Naive thymus-derived CD4-positive, alpha-beta T cell (primary cell): ENCODE measurements at regions not wholly inside any gene's neighbourhood (a gene's known extent, or its start where the extent isn't known, plus 50 kb on each side); places are given as distances from the start of the nearest gene placed in this dataset.

Source experiments
- ATAC-seq: fragments of 150-1000 bp; cut with Tn5 transposase; 2 replicates; pipeline ENCODE4 v1.10.0; 2021; ENCODE audit warnings: mild to moderate bottlenecking, moderate library complexity
- CTCF ChIA-PET: fragments of 350-600 bp; sonication (Branson Sonifier 250); formaldehyde crosslinking; loops from one replicate; lab custom pipeline; 2021; ENCODE audit warnings: antibody characterized with exemption; lab: Charles Lee
- POLR2A ChIA-PET: fragments of 350-600 bp; sonication (Branson Sonifier 250); formaldehyde crosslinking; loops from one replicate; lab custom pipeline; 2021; ENCODE audit warnings: antibody characterized with exemption, inconsistent platforms; lab: Charles Lee
- DNase-seq, 9 donors: peaks; one replicate each; pipeline versions ENCODE4 v3.0.0 to v3.0.0-alpha.2; 2020 to 2022; ENCODE audit warnings: mixed read lengths in 1 of 9
- H3K27ac ChIP-seq: one replicate; pipeline ENCODE4 v1.7.0; 2013; ENCODE audit warnings: mild to moderate bottlenecking, low read depth, low read length, moderate library complexity
- H3K27me3 ChIP-seq, 2 donors: one replicate each; pipeline ENCODE4 v1.7.0; 2013; ENCODE audit warnings: low read length in 2 of 2, mild to moderate bottlenecking in 2 of 2, moderate library complexity in 2 of 2; ENCODE audit not compliant: control insufficient read depth in 2 of 2, insufficient read depth in 2 of 2
- H3K36me3 ChIP-seq, 3 experiments: 1 replicate in 2 of 3; 2 replicates in 1 of 3; pipeline ENCODE4 v1.7.0; 2013; ENCODE audit warnings: low read length in 3 of 3, mild to moderate bottlenecking in 3 of 3, moderate library complexity in 1 of 3; ENCODE audit not compliant: insufficient read depth in 3 of 3, control insufficient read depth in 2 of 3
- H3K4me1 ChIP-seq, 2 donors: one replicate each; pipeline ENCODE4 v1.7.0; 2013; ENCODE audit warnings: low read length in 2 of 2, mild to moderate bottlenecking in 2 of 2, moderate library complexity in 1 of 2; ENCODE audit not compliant: control insufficient read depth in 2 of 2, insufficient read depth in 2 of 2
- H3K4me3 ChIP-seq: 2 replicates; pipeline ENCODE4 v1.7.0; 2013; ENCODE audit warnings: mild to moderate bottlenecking, low read length
- H3K9me3 ChIP-seq, 3 experiments: 1 replicate in 2 of 3; 2 replicates in 1 of 3; pipeline ENCODE4 v1.7.0; 2013; ENCODE audit warnings: low read length in 3 of 3; ENCODE audit not compliant: control insufficient read depth in 2 of 3
- H3K27ac Mint-ChIP-seq, 9 donors: one replicate each; pipeline ENCODE4 v1.8.0; 2020 to 2022; ENCODE audit warnings: mixed read lengths in 9 of 9, mild to moderate bottlenecking in 8 of 9, moderate library complexity in 5 of 9, inconsistent platforms in 2 of 9
- H3K27me3 Mint-ChIP-seq, 5 donors: one replicate each; pipeline ENCODE4 v1.8.0; 2021 to 2022; ENCODE audit warnings: mixed read lengths in 5 of 5, mild to moderate bottlenecking in 1 of 5
- H3K36me3 Mint-ChIP-seq, 5 donors: one replicate each; pipeline ENCODE4 v1.8.0; 2020 to 2022; ENCODE audit warnings: mixed read lengths in 5 of 5, mild to moderate bottlenecking in 3 of 5, inconsistent platforms in 1 of 5
- H3K4me1 Mint-ChIP-seq, 7 donors: one replicate each; pipeline ENCODE4 v1.8.0; 2020 to 2022; ENCODE audit warnings: mixed read lengths in 7 of 7, mild to moderate bottlenecking in 3 of 7, inconsistent platforms in 1 of 7
- H3K4me3 Mint-ChIP-seq, 10 donors: one replicate each; pipeline ENCODE4 v1.8.0; 2020 to 2022; ENCODE audit warnings: mild to moderate bottlenecking in 10 of 10, mixed read lengths in 10 of 10, moderate library complexity in 6 of 10, inconsistent platforms in 2 of 10
- H3K9me3 Mint-ChIP-seq, 11 donors: one replicate each; pipeline ENCODE4 v1.8.0; 2020 to 2022; ENCODE audit warnings: mixed read lengths in 11 of 11, mild to moderate bottlenecking in 4 of 11, inconsistent platforms in 1 of 11, moderate library complexity in 1 of 11
- intact Hi-C, 2 donors: fragments of 100-400 bp; cut with micrococcal nuclease; formaldehyde crosslinking; loops; one replicate each; pipeline ENCODE4 v1.15.1; 2023

GRCh38 chr5:7066471-7067235, 329.3 kb upstream of the ADCY2 start:
- H3K9me3 Mint-ChIP-seq, result peaks cover 0 to 11% (median 2%) of the 10 kb centered on the region in 11 donors
- intact Hi-C loops, result no loop called here
- H3K4me1 Mint-ChIP-seq, result peaks cover 0 to 2% (median 0%) of the 10 kb centered on the region in 7 donors
- no peak overlapping the region for H3K27ac Mint-ChIP-seq
- Histone ChIP-seq H3K27me3 (no peaks in the 10 kb centered on the region), H3K27ac (no peak overlapping the region), H3K9me3 (no peaks in the 10 kb centered on the region), H3K4me3 (no peak overlapping the region), H3K4me1 (no peaks in the 10 kb centered on the region), H3K36me3 (no peaks in the 10 kb centered on the region)
- peaks cover 0 to 18% (median 0%) of the 10 kb centered on the region in 5 donors for H3K27me3 Mint-ChIP-seq
- POLR2A ChIA-PET, result no interaction called here
- ATAC-seq (no peak), DNase-seq (no peak)
- no peaks in the 10 kb centered on the region for H3K36me3 Mint-ChIP-seq
- no peak overlapping the region for H3K4me3 Mint-ChIP-seq
- CTCF ChIA-PET, result no interaction called here

GRCh38 chr5:7068156-7068555, 327.8 kb upstream of the ADCY2 start:
- intact Hi-C loops, result no loop called here
- DNase-seq, result no peak
- ChIA-PET POLR2A (no interaction called here), CTCF (no interaction called here)
- ATAC-seq, result no peak
- peaks cover 0 to 2% (median 0%) of the 10 kb centered on the region in 7 donors for H3K4me1 Mint-ChIP-seq
- Histone ChIP-seq H3K27me3 (no peaks in the 10 kb centered on the region), H3K36me3 (no peaks in the 10 kb centered on the region), H3K9me3 (no peaks in the 10 kb centered on the region), H3K4me3 (no peak overlapping the region), H3K4me1 (no peaks in the 10 kb centered on the region), H3K27ac (no peak overlapping the region)
- no peaks in the 10 kb centered on the region for H3K36me3 Mint-ChIP-seq
- H3K4me3 Mint-ChIP-seq, result no peak overlapping the region
- H3K27me3 Mint-ChIP-seq, result peaks cover 0 to 18% (median 5%) of the 10 kb centered on the region in 5 donors
- H3K9me3 Mint-ChIP-seq, result peaks cover 0 to 4% (median 0%) of the 10 kb centered on the region in 11 donors
- H3K27ac Mint-ChIP-seq, result no peak overlapping the region

- ChIA-PET CTCF (no interaction called here), POLR2A (no interaction called here)
- no peak overlapping the region for H3K27ac Mint-ChIP-seq
- ATAC-seq, result no peak
- no peak overlapping the region for H3K4me3 Mint-ChIP-seq
- no peaks in the 10 kb centered on the region for H3K4me1 ChIP-seq
- H3K36me3 Mint-ChIP-seq, result no peaks in the 10 kb centered on the region
- intact Hi-C loops, result no loop called here
- peaks cover 0 to 2% (median 0%) of the 10 kb centered on the region in 7 donors for H3K4me1 Mint-ChIP-seq
- no peaks in the 10 kb centered on the region for H3K36me3 ChIP-seq
- H3K27me3 ChIP-seq, result no peaks in the 10 kb centered on the region
- H3K9me3 Mint-ChIP-seq, result peaks cover 0 to 4% (median 0%) of the 10 kb centered on the region in 11 donors
- H3K4me3 ChIP-seq, result no peak overlapping the region
- H3K27ac ChIP-seq, result no peak overlapping the region
- H3K27me3 Mint-ChIP-seq, result peaks cover 0 to 18% (median 5%) of the 10 kb centered on the region in 5 donors
- no peaks in the 10 kb centered on the region for H3K9me3 ChIP-seq
- DNase-seq, result no peak
Observed at GRCh38 chr5:7068899-7069298, 327.0 kb upstream of the ADCY2 start.

GRCh38 chr5:7072188-7072587, 323.8 kb upstream of the ADCY2 start:
- peaks cover 0 to 2% (median 0%) of the 10 kb centered on the region in 11 donors for H3K9me3 Mint-ChIP-seq
- H3K4me1 ChIP-seq, result no peaks in the 10 kb centered on the region
- H3K4me3 ChIP-seq, result no peak overlapping the region
- peaks cover 0 to 18% (median 5%) of the 10 kb centered on the region in 5 donors for H3K27me3 Mint-ChIP-seq
- H3K36me3 Mint-ChIP-seq, result no peaks in the 10 kb centered on the region
- no peaks in the 10 kb centered on the region for H3K9me3 ChIP-seq
- no peaks in the 10 kb centered on the region for H3K4me1 Mint-ChIP-seq
- H3K36me3 ChIP-seq, result no peaks in the 10 kb centered on the region
- POLR2A ChIA-PET, result no interaction called here
- H3K4me3 Mint-ChIP-seq, result no peak overlapping the region
- intact Hi-C loops, result no loop called here
- DNase-seq, result no peak
- H3K27ac Mint-ChIP-seq, result no peak overlapping the region
- CTCF ChIA-PET, result no interaction called here
- no peaks in the 10 kb centered on the region for H3K27me3 ChIP-seq
- no peak for ATAC-seq
- H3K27ac ChIP-seq, result no peak overlapping the region

GRCh38 chr5:7073666-7074065, 322.3 kb upstream of the ADCY2 start:
- Mint-ChIP-seq H3K27me3 (peaks cover 0 to 14% (median 5%) of the 10 kb centered on the region in 5 donors), H3K4me1 (no peaks in the 10 kb centered on the region), H3K27ac (no peak overlapping the region), H3K4me3 (no peak overlapping the region), H3K36me3 (no peaks in the 10 kb centered on the region), H3K9me3 (peaks cover 0 to 2% (median 0%) of the 10 kb centered on the region in 11 donors)
- no peaks in the 10 kb centered on the region for H3K4me1 ChIP-seq
- POLR2A ChIA-PET, result no interaction called here
- CTCF ChIA-PET, result no interaction called here
- no peak for ATAC-seq
- no peak overlapping the region for H3K27ac ChIP-seq
- H3K27me3 ChIP-seq, result no peaks in the 10 kb centered on the region
- no peak overlapping the region for H3K4me3 ChIP-seq
- no peaks in the 10 kb centered on the region for H3K9me3 ChIP-seq
- intact Hi-C loops, result no loop called here
- no peak for DNase-seq
- H3K36me3 ChIP-seq, result no peaks in the 10 kb centered on the region

- DNase-seq (no peak), ATAC-seq (no peak)
- H3K27ac ChIP-seq, result no peak overlapping the region
- no peaks in the 10 kb centered on the region for H3K9me3 ChIP-seq
- no peak overlapping the region for H3K4me3 ChIP-seq
- POLR2A ChIA-PET, result no interaction called here
- Mint-ChIP-seq H3K36me3 (no peaks in the 10 kb centered on the region), H3K4me3 (no peak overlapping the region), H3K9me3 (peaks cover 0 to 2% (median 0%) of the 10 kb centered on the region in 11 donors), H3K27me3 (peaks cover 0 to 18% (median 5%) of the 10 kb centered on the region in 5 donors), H3K4me1 (no peaks in the 10 kb centered on the region), H3K27ac (no peak overlapping the region)
- H3K4me1 ChIP-seq, result no peaks in the 10 kb centered on the region
- H3K36me3 ChIP-seq, result no peaks in the 10 kb centered on the region
- CTCF ChIA-PET, result no interaction called here
- no peaks in the 10 kb centered on the region for H3K27me3 ChIP-seq
- intact Hi-C loops, result no loop called here
Observed at GRCh38 chr5:7074176-7074575, 321.8 kb upstream of the ADCY2 start.

- Mint-ChIP-seq H3K4me3 (no peak overlapping the region), H3K9me3 (peaks cover 0 to 2% (median 0%) of the 10 kb centered on the region in 11 donors), H3K27me3 (peaks cover 0 to 17% (median 5%) of the 10 kb centered on the region in 5 donors), H3K4me1 (no peaks in the 10 kb centered on the region), H3K36me3 (no peaks in the 10 kb centered on the region), H3K27ac (no peak overlapping the region)
- no peaks in the 10 kb centered on the region for H3K9me3 ChIP-seq
- H3K4me3 ChIP-seq, result no peak overlapping the region
- POLR2A ChIA-PET, result no interaction called here
- no peaks in the 10 kb centered on the region for H3K4me1 ChIP-seq
- H3K36me3 ChIP-seq, result no peaks in the 10 kb centered on the region
- intact Hi-C loops, result no loop called here
- H3K27me3 ChIP-seq, result no peaks in the 10 kb centered on the region
- H3K27ac ChIP-seq, result no peak overlapping the region
- ATAC-seq (no peak), DNase-seq (no peak)
- CTCF ChIA-PET, result no interaction called here
Observed at GRCh38 chr5:7075470-7075869, 320.5 kb upstream of the ADCY2 start.
